LNCAP (cell line): ENCODE measurements at regions not wholly inside any gene's neighbourhood (a gene's known extent, or its start where the extent isn't known, plus 50 kb on each side); places are given as distances from the start of the nearest gene placed in this dataset.

Experiments used
- CTCF ChIP-seq: fragments of 450-650 bp; IDR thresholded peaks from 2 replicates; pipeline ENCODE4 v1.5.1; 2017; ENCODE audit warnings: mild to moderate bottlenecking

- no peak for TF ChIP-seq CTCF
These were observed 708.9 kb upstream of the ANKRD30A start for GRCh38 chr10:36416513-36416912.

DNA sequence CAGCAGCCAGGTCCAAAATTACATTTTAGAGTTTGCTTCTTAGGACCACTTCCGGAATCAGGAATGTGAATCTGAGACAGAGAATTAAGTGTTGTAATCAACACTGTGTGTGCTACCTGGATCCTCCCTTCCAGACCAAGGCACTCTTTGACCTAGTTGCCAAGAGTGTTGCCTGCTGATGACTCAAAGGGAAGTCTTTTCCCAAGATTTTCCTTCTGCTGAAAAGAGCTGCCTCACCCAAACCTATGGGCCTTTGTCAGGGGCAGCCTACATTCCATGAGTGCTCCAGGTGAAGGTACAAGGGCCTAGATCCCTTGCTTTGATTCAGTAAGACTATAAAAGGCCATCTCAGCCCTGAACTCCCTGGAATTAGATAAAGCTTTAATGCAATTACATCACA lies 712.5 kb upstream of the ANKRD30A start:
- no peak for TF ChIP-seq CTCF

GRCh38 chr10:36393801-36394200 lies 731.6 kb upstream of the ANKRD30A start:
- no peak for TF ChIP-seq CTCF

- TF ChIP-seq CTCF = no peak
These were observed 734.0 kb upstream of the ANKRD30A start for GRCh38 chr10:36391405-36391804.

DNA sequence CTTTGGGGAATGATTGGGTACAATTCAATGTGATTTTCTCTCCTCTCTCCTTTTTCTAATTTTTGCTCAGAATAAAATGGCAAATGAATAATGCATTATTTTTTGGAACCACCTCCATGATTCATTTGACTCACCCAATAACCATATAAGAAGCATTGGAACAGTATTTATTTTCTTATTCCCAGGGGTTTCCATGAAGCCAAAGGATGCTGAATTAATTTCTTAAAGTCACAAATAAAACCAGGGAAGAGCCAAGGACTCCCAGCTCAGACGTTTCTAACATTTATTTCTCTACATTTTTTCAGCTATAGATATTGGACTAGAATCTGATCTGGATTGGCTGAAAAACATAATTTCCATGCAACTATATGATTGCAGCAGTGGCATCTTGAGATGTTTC lies 735.2 kb upstream of the ANKRD30A start:
- TF ChIP-seq CTCF = no peak

GRCh38 chr10:36388166-36388565 lies 737.2 kb upstream of the ANKRD30A start:
- TF ChIP-seq CTCF = no peak

GRCh38 chr10:36385693-36386092 lies 739.7 kb upstream of the ANKRD30A start:
- TF ChIP-seq CTCF = no peak

DNA sequence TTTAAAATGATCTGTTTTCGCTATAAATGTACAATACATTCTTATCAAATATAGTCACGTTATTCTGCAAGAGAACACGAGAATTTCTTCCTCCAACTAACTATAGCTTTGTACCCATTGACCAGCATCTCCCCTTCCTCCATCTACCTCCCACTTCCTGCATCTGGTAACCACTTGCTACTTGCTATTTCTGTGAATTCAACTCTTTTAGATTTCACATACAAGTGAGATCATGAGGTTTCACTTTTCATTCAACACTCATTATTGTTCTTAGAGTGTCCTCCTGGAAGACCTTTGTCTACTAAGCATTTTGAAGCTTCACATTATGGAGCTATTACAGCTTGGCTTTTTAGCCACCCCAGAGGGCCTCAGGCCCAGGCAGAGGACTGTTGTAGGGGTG lies 741.3 kb upstream of the FZD8 start:
- no peak for TF ChIP-seq CTCF
